OCI-LY7 (cell line): ENCODE measurements at regions not wholly inside any gene's neighbourhood (a gene's known extent, or its start where the extent isn't known, plus 50 kb on each side); places are given as distances from the start of the nearest gene placed in this dataset.

Experiments
- BruUV-seq: library from RNA; stranded (reverse); fragments of 400-500 nt; replicated peaks from 2 replicates; lab custom pipeline; 2021; lab: Mats Ljungman, UMichigan
- CTCF ChIA-PET: fragments of 300-600 bp; sonication (Branson Sonifier 250); formaldehyde crosslinking; loops from one replicate; lab custom pipeline; 2022; ENCODE audit warnings: antibody characterized with exemption; ENCODE audit not compliant: unreplicated experiment; lab: Charles Lee
- POLR2A ChIA-PET: fragments of 300-600 bp; sonication (Branson Sonifier 250); formaldehyde crosslinking; loops from one replicate; lab custom pipeline; 2022; ENCODE audit warnings: antibody characterized with exemption; lab: Charles Lee
- DNase-seq: peaks from one replicate; pipeline ENCODE4 v3.0.0-alpha.2; 2015; ENCODE audit warnings: low spot score
- H2AFZ ChIP-seq: fragments of 200-600 bp; sonication (generic), shearing (Covaris generic); 2 replicates; pipeline ENCODE4 v1.6.1; 2014; ENCODE audit warnings: mild to moderate bottlenecking, antibody characterized with exemption, low read length, moderate library complexity
- H3K27ac ChIP-seq: fragments of 200-600 bp; sonication (generic); 2 replicates; pipeline ENCODE4 v1.5.1; 2014; ENCODE audit warnings: mixed run types, low read depth, mild to moderate bottlenecking, moderate library complexity, low read length, inconsistent platforms; ENCODE audit not compliant: poor library complexity, severe bottlenecking
- H3K36me3 ChIP-seq: fragments of 200-600 bp; sonication (generic); 2 replicates; pipeline ENCODE4 v1.6.1; 2014; ENCODE audit warnings: mild to moderate bottlenecking, antibody characterized with exemption, low read length, moderate library complexity, mixed read lengths; ENCODE audit not compliant: insufficient read depth
- H3K4me1 ChIP-seq: fragments of 200-600 bp; sonication (generic); 2 replicates; pipeline ENCODE4 v1.5.1; 2014; ENCODE audit warnings: mild to moderate bottlenecking, low read length; ENCODE audit not compliant: insufficient read depth, poor library complexity, severe bottlenecking
- H3K4me2 ChIP-seq: fragments of 200-600 bp; sonication (generic); 2 replicates; pipeline ENCODE4 v1.6.1; 2014; ENCODE audit warnings: mild to moderate bottlenecking, low read length
- H3K4me3 ChIP-seq: fragments of 200-600 bp; sonication (generic); 2 replicates; pipeline ENCODE4 v1.5.1; 2014; ENCODE audit warnings: mild to moderate bottlenecking, low read depth, low read length; ENCODE audit not compliant: poor library complexity, severe bottlenecking
- H3K79me2 ChIP-seq: fragments of 200-600 bp; sonication (generic); 2 replicates; pipeline ENCODE4 v1.6.1; 2016; ENCODE audit warnings: low read depth, mild to moderate bottlenecking, low read length, moderate library complexity, mixed read lengths; ENCODE audit not compliant: insufficient read depth
- H3K9me2 ChIP-seq: fragments of 200-600 bp; sonication (generic); 2 replicates; pipeline ENCODE4 v1.6.1; 2016; ENCODE audit warnings: mild to moderate bottlenecking, low read length, mixed read lengths; ENCODE audit not compliant: insufficient read depth
- H3K9me3 ChIP-seq: fragments of 200-600 bp; sonication (generic); 2 replicates; pipeline ENCODE4 v1.6.1; 2014; ENCODE audit warnings: mild to moderate bottlenecking, mixed run types, low read length, mixed read lengths
- H4K20me1 ChIP-seq: fragments of 200-600 bp; sonication (generic); 2 replicates; pipeline ENCODE4 v1.6.1; 2014; ENCODE audit warnings: mild to moderate bottlenecking, antibody characterized with exemption, low read length, moderate library complexity, mixed read lengths; ENCODE audit not compliant: insufficient read depth
- EZH2phosphoT487 ChIP-seq: fragments of 200-600 bp; sonication (generic); IDR thresholded peaks from 2 replicates; pipeline ENCODE4 v1.6.1; 2018; ENCODE audit warnings: low read depth, borderline replicate concordance, mild to moderate bottlenecking, mixed run types, antibody characterized with exemption, low read length, moderate library complexity, mixed read lengths
- intact Hi-C: fragments of 100-400 bp; cut with micrococcal nuclease; formaldehyde crosslinking; loops from one replicate; pipeline ENCODE4 v1.10.0; 2022; ENCODE audit not compliant: unreplicated experiment
- TF ChIP-seq, protein P1 (sequence below): fragments of 200-600 bp; sonication (generic); conservative IDR thresholded peaks from 2 replicates; pipeline ENCODE4 v1.5.1; 2014; ENCODE audit warnings: mild to moderate bottlenecking, antibody characterized with exemption, low read length, moderate library complexity, mixed read lengths

DNA sequence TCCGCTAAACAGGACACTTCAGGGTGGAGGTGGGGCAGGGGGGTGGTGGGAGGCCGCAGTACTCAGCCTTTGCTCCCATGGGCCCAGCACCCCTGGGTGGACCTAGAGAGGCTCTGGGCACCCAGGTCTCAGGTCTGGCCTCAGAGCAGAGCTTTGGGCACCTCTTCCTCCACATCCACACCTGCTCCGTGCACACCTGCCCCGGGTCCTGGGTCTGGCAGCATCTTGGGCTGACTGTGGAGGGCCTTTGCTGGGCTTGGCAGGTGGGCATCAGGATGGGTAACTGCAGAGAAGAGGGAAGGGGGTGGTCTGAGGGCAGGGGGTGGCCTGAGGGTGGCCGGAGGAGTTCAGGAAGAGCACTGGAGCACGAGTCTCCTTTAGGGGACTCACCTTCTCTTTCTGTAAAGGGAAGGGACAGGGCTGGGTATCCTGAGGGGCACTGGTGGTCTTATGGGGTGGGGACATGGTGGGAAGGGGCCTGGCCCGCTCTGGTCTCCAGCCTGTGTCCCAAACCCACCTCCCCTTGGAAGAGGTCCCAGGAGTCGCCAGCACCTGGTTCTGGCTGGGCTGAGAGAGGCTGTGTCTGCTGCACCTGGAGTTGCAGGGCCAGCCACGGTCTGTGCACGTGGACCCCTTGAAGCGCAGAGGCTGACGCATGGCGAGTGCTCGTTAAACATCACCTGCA is 106.7 kb upstream of the IER5L start:
- Histone ChIP-seq H2AFZ (peak overlapping the region; percentile 18; the same call in 1 of the 2 replicates), H3K9me2 (no peaks in the 10 kb centered on the region), H4K20me1 (no peaks in the 10 kb centered on the region), H3K4me3 (no peak overlapping the region), H3K36me3 (no peaks in the 10 kb centered on the region), H3K4me2 (peak overlapping the region; percentile 2), H3K79me2 (no peaks in the 10 kb centered on the region), H3K27ac (no peak overlapping the region), H3K4me1 (peaks cover 43% of the 10 kb centered on the region), H3K9me3 (no peaks in the 10 kb centered on the region)
- BruUV-seq: no TSS peak
- ChIA-PET POLR2A (no interaction called here), CTCF (no interaction called here)
- TF ChIP-seq, protein P1, sequence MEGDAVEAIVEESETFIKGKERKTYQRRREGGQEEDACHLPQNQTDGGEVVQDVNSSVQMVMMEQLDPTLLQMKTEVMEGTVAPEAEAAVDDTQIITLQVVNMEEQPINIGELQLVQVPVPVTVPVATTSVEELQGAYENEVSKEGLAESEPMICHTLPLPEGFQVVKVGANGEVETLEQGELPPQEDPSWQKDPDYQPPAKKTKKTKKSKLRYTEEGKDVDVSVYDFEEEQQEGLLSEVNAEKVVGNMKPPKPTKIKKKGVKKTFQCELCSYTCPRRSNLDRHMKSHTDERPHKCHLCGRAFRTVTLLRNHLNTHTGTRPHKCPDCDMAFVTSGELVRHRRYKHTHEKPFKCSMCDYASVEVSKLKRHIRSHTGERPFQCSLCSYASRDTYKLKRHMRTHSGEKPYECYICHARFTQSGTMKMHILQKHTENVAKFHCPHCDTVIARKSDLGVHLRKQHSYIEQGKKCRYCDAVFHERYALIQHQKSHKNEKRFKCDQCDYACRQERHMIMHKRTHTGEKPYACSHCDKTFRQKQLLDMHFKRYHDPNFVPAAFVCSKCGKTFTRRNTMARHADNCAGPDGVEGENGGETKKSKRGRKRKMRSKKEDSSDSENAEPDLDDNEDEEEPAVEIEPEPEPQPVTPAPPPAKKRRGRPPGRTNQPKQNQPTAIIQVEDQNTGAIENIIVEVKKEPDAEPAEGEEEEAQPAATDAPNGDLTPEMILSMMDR: no peak
- TF ChIP-seq EZH2phosphoT487: no peak
- DNase-seq: peak; percentile 66
- intact Hi-C loops: loop anchor here (5.0 kb wide), 1 partner anchor 107 kb away; the partner anchor contains the start of gene IER5L

DNA sequence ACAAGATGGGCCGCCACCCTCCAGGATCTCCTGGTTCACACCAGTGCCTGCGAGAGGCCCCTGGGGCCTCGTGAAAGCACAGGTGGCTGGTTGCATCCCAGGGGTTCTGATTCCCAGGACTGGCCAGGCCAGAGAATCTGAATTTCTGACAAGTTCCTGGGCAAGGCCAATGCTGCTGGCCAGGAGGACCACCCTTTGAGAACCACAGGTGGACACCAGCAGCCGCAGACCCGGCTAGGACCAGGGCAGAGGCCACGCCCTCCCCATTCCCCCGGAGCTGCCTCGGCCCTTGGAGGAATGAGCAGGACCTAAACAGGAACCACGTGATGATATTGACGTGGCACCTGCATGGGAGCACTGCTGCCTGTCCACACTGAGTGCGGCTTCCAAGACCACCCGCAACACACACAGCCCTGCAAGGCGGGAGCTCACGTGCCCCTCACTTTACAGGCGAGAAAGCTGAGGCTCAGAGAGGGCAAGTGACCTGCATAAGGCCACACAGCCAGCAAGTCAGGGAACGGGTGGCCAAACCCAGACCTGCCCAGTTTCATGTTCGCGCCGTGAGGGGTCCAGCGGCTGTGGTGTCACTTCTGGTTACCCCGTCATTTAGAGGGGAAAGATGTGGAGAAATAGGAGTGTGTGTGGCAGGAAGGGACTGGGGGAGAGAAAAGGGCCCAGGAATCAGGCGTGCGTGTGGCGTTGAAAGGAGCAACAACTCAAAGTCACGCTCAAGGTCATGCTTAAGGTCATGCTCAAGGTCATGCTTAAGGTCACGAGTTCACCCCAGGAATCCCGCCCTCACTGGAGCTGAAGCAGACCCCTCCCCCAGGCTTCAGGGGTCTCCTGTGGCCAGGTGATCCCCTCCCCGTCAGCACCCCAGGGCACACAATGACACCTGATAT is 105.9 kb upstream of the IER5L start:
- intact Hi-C loops: no loop called here
- no peaks in the 10 kb centered on the region for H4K20me1 ChIP-seq
- no peaks in the 10 kb centered on the region for H3K36me3 ChIP-seq
- H3K9me3 ChIP-seq: no peaks in the 10 kb centered on the region
- DNase-seq: no peak
- H2AFZ ChIP-seq: no peak overlapping the region
- POLR2A ChIA-PET: no interaction called here
- TF ChIP-seq, protein P1: no peak
- TF ChIP-seq EZH2phosphoT487: no peak
- H3K79me2 ChIP-seq: no peaks in the 10 kb centered on the region
- H3K27ac ChIP-seq: no peak overlapping the region
- peaks cover 37% of the 10 kb centered on the region for H3K4me1 ChIP-seq
- no peaks in the 10 kb centered on the region for H3K9me2 ChIP-seq
- BruUV-seq: no TSS peak
- CTCF ChIA-PET: no interaction called here
- H3K4me2 ChIP-seq: no peak overlapping the region
- no peak overlapping the region for H3K4me3 ChIP-seq

DNA sequence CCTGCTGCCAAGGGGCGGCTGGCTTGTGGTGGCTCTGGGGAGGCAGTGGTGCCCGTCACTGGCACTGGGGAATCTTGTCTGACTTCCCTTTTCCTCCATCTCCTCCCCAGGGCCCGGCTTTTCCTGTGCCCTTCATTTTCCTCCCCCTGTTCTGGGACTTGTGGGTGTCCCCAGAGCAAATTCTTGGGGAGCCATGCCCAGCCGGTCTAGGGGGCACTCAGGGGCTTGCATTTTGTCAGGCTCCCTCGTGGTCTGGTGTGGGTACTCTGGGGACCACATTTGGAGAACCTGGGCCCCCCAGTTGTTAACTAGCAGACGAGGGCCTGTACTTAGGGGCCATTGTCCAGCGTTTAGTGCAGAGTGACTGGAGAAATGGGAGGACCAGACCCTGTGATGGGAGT is 105.2 kb upstream of the IER5L start:
- Histone ChIP-seq H3K4me1 (peaks cover 38% of the 10 kb centered on the region), H3K4me3 (no peak overlapping the region), H4K20me1 (no peaks in the 10 kb centered on the region), H3K4me2 (no peak overlapping the region), H3K27ac (no peak overlapping the region), H3K9me3 (no peaks in the 10 kb centered on the region), H3K9me2 (no peaks in the 10 kb centered on the region), H3K79me2 (no peaks in the 10 kb centered on the region), H2AFZ (no peak overlapping the region), H3K36me3 (no peaks in the 10 kb centered on the region)
- ChIA-PET CTCF (no interaction called here), POLR2A (no interaction called here)
- intact Hi-C loops: no loop called here
- TF ChIP-seq, protein P1: no peak
- no peak for TF ChIP-seq EZH2phosphoT487
- no TSS peak for BruUV-seq
- DNase-seq: no peak
